Suprapubic skin (tissue), 4 donors: ENCODE measurements at regions not wholly inside any gene's neighbourhood (a gene's known extent, or its start where the extent isn't known, plus 50 kb on each side); places are given as distances from the start of the nearest gene placed in this dataset.

ENCODE experiments used
- DNase-seq, 2 donors: peaks; one replicate each; pipeline ENCODE4 v3.0.0-alpha.2; 2019; ENCODE audit warnings: low spot score in 2 of 2
- H3K27ac ChIP-seq: fragments of 200-600 bp; sonication (generic); one replicate; pipeline ENCODE4 v1.5.1; 2019
- H3K27me3 ChIP-seq: fragments of 200-600 bp; sonication (generic); one replicate; pipeline ENCODE4 v1.5.1; 2019
- H3K36me3 ChIP-seq: fragments of 200-600 bp; sonication (generic); one replicate; pipeline ENCODE4 v1.5.1; 2019
- H3K4me1 ChIP-seq: fragments of 200-600 bp; sonication (generic); one replicate; pipeline ENCODE4 v1.5.1; 2019
- H3K4me3 ChIP-seq: fragments of 200-600 bp; sonication (generic); one replicate; pipeline ENCODE4 v1.5.1; 2019; ENCODE audit warnings: mild to moderate bottlenecking
- H3K9me3 ChIP-seq: fragments of 200-600 bp; sonication (generic); one replicate; pipeline ENCODE4 v1.5.1; 2019
- EP300 ChIP-seq: sonication (generic); formaldehyde crosslinking; IDR thresholded peaks from one replicate; pipeline ENCODE4 v1.6.1; 2017; ENCODE audit warnings: antibody characterized with exemption
- POLR2A ChIP-seq, 2 donors: fragments of 450-650 bp; IDR thresholded peaks; one replicate each; pipeline ENCODE4 v1.6.1; 2017; ENCODE audit warnings: antibody characterized with exemption in 2 of 2, mild to moderate bottlenecking in 2 of 2, moderate library complexity in 2 of 2
- POLR2AphosphoS5 ChIP-seq, 3 donors: sonication (generic); formaldehyde crosslinking; IDR thresholded peaks; one replicate each; pipeline ENCODE4 v1.6.1; 2017; ENCODE audit warnings: antibody characterized with exemption in 3 of 3
- WGBS: methylation state at CpG from one replicate; pipeline ENCODE4 v1.1.5; 2018; 5-methylcytosine and 5-hydroxymethylcytosine counted together
- TF ChIP-seq, protein P1 (sequence below), 2 donors: fragments of 200-600 bp in 1 of 2; fragments of 450-650 bp in 1 of 2; sonication (generic) in 1 of 2; IDR thresholded peaks; one replicate each; pipeline ENCODE4 v1.5.1; 2016 to 2019; ENCODE audit warnings: antibody characterized with exemption in 2 of 2, mild to moderate bottlenecking in 1 of 2, moderate library complexity in 1 of 2

DNA sequence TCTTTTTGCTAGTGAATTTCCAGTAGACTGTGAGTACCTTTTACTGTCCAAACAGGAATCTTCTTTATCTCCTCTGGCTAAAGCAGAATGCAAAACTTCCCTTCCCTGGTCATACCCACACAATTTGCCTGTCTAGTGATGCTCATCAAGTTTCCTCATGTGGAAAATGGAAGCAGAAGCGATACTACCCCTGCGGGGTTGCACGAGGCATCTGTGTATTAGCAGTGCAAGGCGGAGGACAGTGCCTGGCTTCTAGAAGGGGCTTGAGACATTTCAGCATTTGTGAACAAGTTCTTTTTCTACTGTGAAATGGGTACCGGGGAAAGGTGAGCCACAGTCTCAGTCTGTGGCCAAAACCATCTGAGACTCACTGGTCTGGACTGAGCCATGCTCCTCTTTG lies 340.9 kb downstream of the AACS start:
- Histone ChIP-seq H3K4me3 (no peak overlapping the region), H3K36me3 (no peaks in the 10 kb centered on the region), H3K9me3 (peaks cover 9% of the 10 kb centered on the region), H3K4me1 (no peaks in the 10 kb centered on the region), H3K27me3 (no peaks in the 10 kb centered on the region), H3K27ac (no peak overlapping the region)
- no peak for DNase-seq
- WGBS: 84% methylated on average over 5 of the region's 5 CpGs
- TF ChIP-seq, protein P1, sequence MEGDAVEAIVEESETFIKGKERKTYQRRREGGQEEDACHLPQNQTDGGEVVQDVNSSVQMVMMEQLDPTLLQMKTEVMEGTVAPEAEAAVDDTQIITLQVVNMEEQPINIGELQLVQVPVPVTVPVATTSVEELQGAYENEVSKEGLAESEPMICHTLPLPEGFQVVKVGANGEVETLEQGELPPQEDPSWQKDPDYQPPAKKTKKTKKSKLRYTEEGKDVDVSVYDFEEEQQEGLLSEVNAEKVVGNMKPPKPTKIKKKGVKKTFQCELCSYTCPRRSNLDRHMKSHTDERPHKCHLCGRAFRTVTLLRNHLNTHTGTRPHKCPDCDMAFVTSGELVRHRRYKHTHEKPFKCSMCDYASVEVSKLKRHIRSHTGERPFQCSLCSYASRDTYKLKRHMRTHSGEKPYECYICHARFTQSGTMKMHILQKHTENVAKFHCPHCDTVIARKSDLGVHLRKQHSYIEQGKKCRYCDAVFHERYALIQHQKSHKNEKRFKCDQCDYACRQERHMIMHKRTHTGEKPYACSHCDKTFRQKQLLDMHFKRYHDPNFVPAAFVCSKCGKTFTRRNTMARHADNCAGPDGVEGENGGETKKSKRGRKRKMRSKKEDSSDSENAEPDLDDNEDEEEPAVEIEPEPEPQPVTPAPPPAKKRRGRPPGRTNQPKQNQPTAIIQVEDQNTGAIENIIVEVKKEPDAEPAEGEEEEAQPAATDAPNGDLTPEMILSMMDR (IDR thresholded peaks at IDR 0.05): no peak
- no peak for TF ChIP-seq POLR2A (IDR thresholded peaks at IDR 0.05)
- no peak for TF ChIP-seq EP300
- no peak for TF ChIP-seq POLR2AphosphoS5 (IDR thresholded peaks at IDR 0.05)

GRCh38 chr12:125408718-125409117 lies 343.5 kb downstream of the AACS start:
- Histone ChIP-seq H3K27ac (no peak overlapping the region), H3K4me1 (no peaks in the 10 kb centered on the region), H3K36me3 (no peaks in the 10 kb centered on the region), H3K9me3 (no peaks in the 10 kb centered on the region), H3K27me3 (no peaks in the 10 kb centered on the region), H3K4me3 (no peak overlapping the region)
- TF ChIP-seq EP300 (no peak), POLR2A (IDR thresholded peaks at IDR 0.05) (no peak), POLR2AphosphoS5 (IDR thresholded peaks at IDR 0.05) (no peak)
- TF ChIP-seq, protein P1 (IDR thresholded peaks at IDR 0.05): no peak
- WGBS: 95% methylated on average over 3 of the region's 3 CpGs
- no peak for DNase-seq

DNA sequence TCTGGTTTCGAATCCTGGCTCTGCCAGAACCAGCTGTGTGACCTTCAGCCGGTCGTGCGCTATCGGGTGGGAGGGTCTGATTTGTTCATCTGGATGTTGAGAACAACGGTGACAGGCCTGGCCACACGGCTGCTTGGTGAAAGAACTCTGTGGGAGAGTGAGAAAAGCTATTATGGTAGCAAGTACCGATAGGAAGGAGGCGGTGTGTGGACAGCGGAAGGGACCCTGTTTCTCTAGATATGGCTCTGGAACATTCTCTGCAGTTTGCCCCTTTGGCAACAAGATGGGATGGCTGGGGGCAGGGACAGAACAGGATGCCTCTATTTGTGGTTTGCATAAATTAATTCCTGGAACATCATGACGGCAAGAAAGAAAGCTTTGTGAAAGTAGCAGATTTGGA lies 347.3 kb downstream of the AACS start:
- WGBS: 81% methylated on average over 11 of the region's 11 CpGs
- no peak for TF ChIP-seq POLR2A (IDR thresholded peaks at IDR 0.05)
- no peak for TF ChIP-seq EP300
- TF ChIP-seq, protein P1 (IDR thresholded peaks at IDR 0.05): no peak
- TF ChIP-seq POLR2AphosphoS5 (IDR thresholded peaks at IDR 0.05): no peak

GRCh38 chr12:125417446-125417845 lies 352.2 kb downstream of the AACS start:
- 63% methylated on average over 2 of the region's 3 CpGs for WGBS
- H3K36me3 ChIP-seq: no peaks in the 10 kb centered on the region
- TF ChIP-seq POLR2A (IDR thresholded peaks at IDR 0.05) (no peak), EP300 (no peak), POLR2AphosphoS5 (IDR thresholded peaks at IDR 0.05) (no peak)
- TF ChIP-seq, protein P1 (IDR thresholded peaks at IDR 0.05): no peak
- H3K9me3 ChIP-seq: peaks cover 10% of the 10 kb centered on the region
- no peak for DNase-seq
- H3K27me3 ChIP-seq: no peaks in the 10 kb centered on the region
- H3K4me1 ChIP-seq: no peaks in the 10 kb centered on the region
- no peak overlapping the region for H3K27ac ChIP-seq
- no peak overlapping the region for H3K4me3 ChIP-seq

More for the DNA sequence above, 347.3 kb downstream of the AACS start:
- Histone ChIP-seq H3K4me1 (no peaks in the 10 kb centered on the region), H3K36me3 (no peaks in the 10 kb centered on the region), H3K9me3 (no peaks in the 10 kb centered on the region), H3K27me3 (no peaks in the 10 kb centered on the region), H3K4me3 (no peak overlapping the region), H3K27ac (no peak overlapping the region)
- no peak for DNase-seq

GRCh38 chr12:125418902-125419564 lies 353.8 kb downstream of the AACS start:
- TF ChIP-seq POLR2AphosphoS5 (IDR thresholded peaks at IDR 0.05) (no peak), EP300 (no peak), POLR2A (IDR thresholded peaks at IDR 0.05) (no peak)
- TF ChIP-seq, protein P1 (IDR thresholded peaks at IDR 0.05): no peak
- no peaks in the 10 kb centered on the region for H3K27me3 ChIP-seq
- H3K9me3 ChIP-seq: peaks cover 10% of the 10 kb centered on the region
- no peaks in the 10 kb centered on the region for H3K36me3 ChIP-seq
- no peaks in the 10 kb centered on the region for H3K4me1 ChIP-seq
- no peak overlapping the region for H3K27ac ChIP-seq
- H3K4me3 ChIP-seq: no peak overlapping the region
- WGBS: 87% methylated on average over 7 of the region's 7 CpGs
- no peak for DNase-seq
